H1 (cell line): ENCODE measurements at regions not wholly inside any gene's neighbourhood (a gene's known extent, or its start where the extent isn't known, plus 50 kb on each side); places are given as distances from the start of the nearest gene placed in this dataset.

Experiments
- CTCF ChIA-PET: fragments of 300-600 bp; sonication (Branson Sonifier 250); formaldehyde crosslinking; loops from one replicate; lab custom pipeline; 2021; ENCODE audit not compliant: partially characterized antibody; lab: Charles Lee
- POLR2A ChIA-PET: fragments of 300-600 bp; sonication (Branson Sonifier 250); formaldehyde crosslinking; loops from one replicate; lab custom pipeline; 2021; ENCODE audit warnings: inconsistent platforms; ENCODE audit not compliant: partially characterized antibody; lab: Charles Lee
- DNase-seq, 2 experiments: peaks; one replicate each; pipeline versions ENCODE4 v3.0.0 to v3.0.0-alpha.2; 2010 to 2022; ENCODE audit warnings: low spot score in 2 of 2, low read depth in 1 of 2, mixed read lengths in 1 of 2
- FAIRE-seq: peaks from 2 replicates; lab custom pipeline; 2011; peaks lifted over from hg19 to GRCh38; lab: Jason Lieb, UNC
- H2AFZ ChIP-seq: 2 replicates; pipeline ENCODE4 v1.8.1; 2012; ENCODE audit warnings: low read length, inconsistent platforms
- H2AK5ac ChIP-seq: 2 replicates; pipeline ENCODE4 v1.6.1; 2013; ENCODE audit warnings: low read depth, low read length
- H2BK120ac ChIP-seq: replicated peaks from 2 replicates; pipeline ENCODE3; 2013; ENCODE audit warnings: low read depth, low read length, inconsistent platforms
- H2BK12ac ChIP-seq: 2 replicates; pipeline ENCODE4 v1.6.1; 2013; ENCODE audit warnings: low read depth, low read length
- H2BK15ac ChIP-seq: 2 replicates; pipeline ENCODE4 v1.6.1; 2013; ENCODE audit warnings: low read length
- H2BK20ac ChIP-seq: 2 replicates; pipeline ENCODE4 v1.6.1; 2013; ENCODE audit warnings: low read length
- H2BK5ac ChIP-seq: 2 replicates; pipeline ENCODE4 v1.6.1; 2013; ENCODE audit warnings: low read depth, low read length
- H3K14ac ChIP-seq: 2 replicates; pipeline ENCODE4 v1.6.1; 2013; ENCODE audit warnings: inconsistent platforms; ENCODE audit not compliant: insufficient read length
- H3K18ac ChIP-seq: 2 replicates; pipeline ENCODE4 v1.6.1; 2013; ENCODE audit warnings: low read length; ENCODE audit errors: extremely low read depth
- H3K23ac ChIP-seq: 2 replicates; pipeline ENCODE4 v1.6.1; 2013; ENCODE audit warnings: inconsistent platforms; ENCODE audit not compliant: insufficient read length
- H3K23me2 ChIP-seq: 2 replicates; pipeline ENCODE4 v1.6.1; 2013; ENCODE audit warnings: low read depth, low read length
- H3K27ac ChIP-seq: 2 replicates; pipeline ENCODE4 v1.6.1; 2011; ENCODE audit warnings: low read depth, low read length, inconsistent platforms
- H3K27me3 ChIP-seq, 4 experiments: replicated peaks in 1 of 4; 1 replicate in 1 of 4; 2 replicates in 3 of 4; pipeline versions ENCODE4 v1.6.1 to v1.8.1; 2011 to 2013; ENCODE audit warnings: low read length in 3 of 4, mild to moderate bottlenecking in 3 of 4, inconsistent platforms in 2 of 4, mixed read lengths in 2 of 4, moderate library complexity in 1 of 4; ENCODE audit not compliant: control insufficient read depth in 3 of 4, insufficient read depth in 3 of 4; ENCODE audit errors: extremely low read depth in 1 of 4
- H3K36me3 ChIP-seq, 4 experiments: 2 replicates each; pipeline versions ENCODE4 v1.6.1 to v1.8.1; 2011 to 2013; ENCODE audit warnings: mild to moderate bottlenecking in 4 of 4, low read length in 3 of 4, moderate library complexity in 2 of 4, control low read depth in 1 of 4, inconsistent platforms in 1 of 4; ENCODE audit not compliant: insufficient read depth in 4 of 4, control insufficient read depth in 2 of 4
- H3K4ac ChIP-seq: replicated peaks from 2 replicates; pipeline ENCODE3; 2013; ENCODE audit warnings: low read length, low read depth, mixed read lengths, inconsistent platforms; ENCODE audit not compliant: insufficient read length
- H3K4me1 ChIP-seq, 4 experiments: replicated peaks in 1 of 4; 1 replicate in 1 of 4; 2 replicates in 3 of 4; pipeline versions ENCODE4 v1.6.1 to v1.8.1; 2011 to 2013; ENCODE audit warnings: low read length in 3 of 4, inconsistent platforms in 2 of 4, mixed read lengths in 1 of 4; ENCODE audit not compliant: insufficient read depth in 4 of 4, control insufficient read depth in 3 of 4
- H3K4me2 ChIP-seq, 2 experiments: 2 replicates each; pipeline versions ENCODE4 v1.6.1 to v1.8.1; 2011 to 2013; ENCODE audit warnings: low read depth in 2 of 2, low read length in 2 of 2, control low read depth in 1 of 2, inconsistent platforms in 1 of 2, mild to moderate bottlenecking in 1 of 2; ENCODE audit not compliant: insufficient read depth in 1 of 2
- H3K4me3 ChIP-seq, 4 experiments: fragments of 200-600, 300-600 bp in 1 of 4; sonication (generic), shearing (Covaris generic), sonication (Bioruptor Twin) in 1 of 4; 2 replicates each; pipeline versions ENCODE4 v1.5.1 to v1.8.1; 2011 to 2016; ENCODE audit warnings: low read length in 4 of 4, low read depth in 3 of 4, control low read depth in 2 of 4, inconsistent platforms in 2 of 4, mild to moderate bottlenecking in 2 of 4, mixed read lengths in 1 of 4, moderate library complexity in 1 of 4; ENCODE audit not compliant: insufficient read depth in 2 of 4; ENCODE audit errors: extremely low read depth in 1 of 4
- H3K56ac ChIP-seq: replicated peaks from 2 replicates; pipeline ENCODE3; 2013; ENCODE audit warnings: low read depth, mild to moderate bottlenecking, mixed read lengths, low read length, inconsistent platforms; ENCODE audit not compliant: insufficient read length
- H3K79me1 ChIP-seq: 2 replicates; pipeline ENCODE4 v1.6.1; 2013; ENCODE audit warnings: low read depth, low read length, control low read depth
- H3K79me2 ChIP-seq, 2 experiments: 2 replicates each; pipeline versions ENCODE4 v1.6.1 to v1.8.1; 2012 to 2013; ENCODE audit warnings: low read length in 2 of 2, mild to moderate bottlenecking in 2 of 2, inconsistent platforms in 1 of 2; ENCODE audit not compliant: insufficient read depth in 2 of 2, control insufficient read depth in 1 of 2
- H3K9ac ChIP-seq, 4 experiments: replicated peaks in 1 of 4; 1 replicate in 1 of 4; 2 replicates in 3 of 4; pipeline versions ENCODE4 v1.6.1 to v1.8.1; 2011 to 2013; ENCODE audit warnings: low read depth in 3 of 4, low read length in 3 of 4, control low read depth in 2 of 4, mild to moderate bottlenecking in 2 of 4, moderate library complexity in 2 of 4, inconsistent platforms in 1 of 4; ENCODE audit errors: extremely low read depth in 1 of 4
- H3K9me3 ChIP-seq, 2 experiments: 2 replicates each; pipeline versions ENCODE4 v1.6.1 to v1.8.1; 2012 to 2013; ENCODE audit warnings: mild to moderate bottlenecking in 2 of 2, moderate library complexity in 2 of 2, control low read depth in 1 of 2, inconsistent platforms in 1 of 2, low read depth in 1 of 2, low read length in 1 of 2, mixed read lengths in 1 of 2; ENCODE audit not compliant: insufficient read depth in 2 of 2
- H4K20me1 ChIP-seq, 2 experiments: replicated peaks in 1 of 2; 2 replicates each; pipeline versions ENCODE3 to v1.8.1; 2011 to 2013; ENCODE audit warnings: inconsistent platforms in 2 of 2, low read length in 2 of 2, mild to moderate bottlenecking in 1 of 2; ENCODE audit not compliant: insufficient read depth in 2 of 2, control insufficient read depth in 1 of 2
- H4K5ac ChIP-seq: 2 replicates; pipeline ENCODE4 v1.6.1; 2013; ENCODE audit warnings: low read length, low read depth, mixed read lengths, inconsistent platforms; ENCODE audit not compliant: insufficient read length
- H4K8ac ChIP-seq: 2 replicates; pipeline ENCODE4 v1.8.0; 2013; ENCODE audit warnings: mild to moderate bottlenecking, moderate library complexity, low read length, inconsistent platforms; ENCODE audit not compliant: insufficient read depth; ENCODE audit errors: extremely low read depth
- H4K91ac ChIP-seq: replicated peaks from 2 replicates; pipeline ENCODE3; 2013; ENCODE audit warnings: low read length, mixed read lengths, inconsistent platforms; ENCODE audit not compliant: insufficient read length
- CHD1 ChIP-seq: IDR thresholded peaks from 2 replicates; pipeline ENCODE4 v1.6.1; 2012; ENCODE audit warnings: low read depth, low read length, improper control_type of control experiment
- CHD2 ChIP-seq: IDR thresholded peaks from 2 replicates; pipeline ENCODE4 v1.6.1; 2012; ENCODE audit warnings: low read length, improper control_type of control experiment
- CREB1 ChIP-seq: IDR thresholded peaks from 2 replicates; pipeline ENCODE4 v1.6.1; 2012; ENCODE audit warnings: inconsistent platforms
- CTCF ChIP-seq, 3 experiments: IDR thresholded peaks; 1 replicate in 2 of 3; 2 replicates in 1 of 3; pipeline versions ENCODE4 v1.5.1 to v1.6.1; 2011; ENCODE audit warnings: low read length in 3 of 3, mild to moderate bottlenecking in 3 of 3, inconsistent platforms in 2 of 3, low read depth in 1 of 3, moderate library complexity in 1 of 3; ENCODE audit not compliant: insufficient read depth in 1 of 3; ENCODE audit errors: control extremely low read depth in 1 of 3
- E2F6 ChIP-seq: IDR thresholded peaks from 2 replicates; pipeline ENCODE4 v1.6.1; 2012; ENCODE audit warnings: inconsistent platforms
- POLR2A ChIP-seq, 2 experiments: IDR thresholded peaks; 1 replicate in 1 of 2; 2 replicates in 1 of 2; pipeline ENCODE4 v1.6.1; 2011; ENCODE audit warnings: low read depth in 2 of 2, low read length in 2 of 2, mild to moderate bottlenecking in 2 of 2; ENCODE audit errors: control extremely low read depth in 1 of 2
- RBBP5 ChIP-seq: IDR thresholded peaks from 2 replicates; pipeline ENCODE4 v1.7.1; 2012; ENCODE audit warnings: low read depth, mild to moderate bottlenecking, inconsistent platforms, low read length, moderate library complexity, borderline replicate concordance
- SP4 ChIP-seq: IDR thresholded peaks from 2 replicates; pipeline ENCODE4 v1.6.1; 2012; ENCODE audit warnings: low read length, inconsistent platforms
- SRF ChIP-seq: IDR thresholded peaks from 2 replicates; pipeline ENCODE4 v1.6.1; 2011; ENCODE audit warnings: mild to moderate bottlenecking, low read depth, low read length, moderate library complexity
- SUZ12 ChIP-seq: fragments of 200-600 bp; sonication (generic); IDR thresholded peaks from 2 replicates; pipeline ENCODE4 v1.6.1; 2012; ENCODE audit warnings: mild to moderate bottlenecking, inconsistent platforms, low read length, moderate library complexity, mixed read lengths
- WGBS, 2 experiments: shearing (Covaris generic) in 1 of 2; methylation state at CpG; one replicate each; pipeline versions ENCODE4 v1.1.6 to v1.1.7; 2013 to 2015; ENCODE audit warnings: low lambda C conversion rate in 2 of 2, mixed read lengths in 2 of 2, inconsistent platforms in 1 of 2, low coverage in 1 of 2, missing lambda C conversion rate in 1 of 2; ENCODE audit not compliant: insufficient replicate concordance in 2 of 2, insufficient coverage in 1 of 2, insufficient read length in 1 of 2; ENCODE audit errors: extremely low coverage in 1 of 2, missing lambda C conversion rate in 1 of 2; 5-methylcytosine and 5-hydroxymethylcytosine counted together

GRCh38 chr12:23209793-23210192, 584.8 kb downstream of the ETNK1 start:
- no peak overlapping the region for H4K8ac ChIP-seq
- ChIA-PET POLR2A (no interaction called here), CTCF (interaction anchor here (10.4 kb wide), 1 partner anchor 12 kb away, joined by 72 read pairs; no protein-coding TSS in a partner anchor)
- H3K79me1 ChIP-seq, result no peaks in the 10 kb centered on the region
- no peak overlapping the region for H2AK5ac ChIP-seq
- peaks cover 0 to 2% of the 10 kb centered on the region in 2 experiments; a peak in 1 of 4 replicates for H3K9me3 ChIP-seq
- no peak overlapping the region for H3K18ac ChIP-seq
- H3K23ac ChIP-seq, result no peak overlapping the region
- no peak overlapping the region for H4K5ac ChIP-seq
- H3K56ac ChIP-seq, result no peak overlapping the region
- no peak overlapping the region for H2BK120ac ChIP-seq
- no peaks in the 10 kb centered on the region for H3K36me3 ChIP-seq
- no peaks in the 10 kb centered on the region for H3K23me2 ChIP-seq
- WGBS, 2 experiments, result 95% methylated on average over 2 of the region's 2 CpGs; no CpG with 5 or more reads in 1 of the 2 experiments
- FAIRE-seq, result no peak
- no peak overlapping the region for H3K4me3 ChIP-seq
- no peak overlapping the region for H3K14ac ChIP-seq
- no peaks in the 10 kb centered on the region for H3K79me2 ChIP-seq
- H3K27ac ChIP-seq, result no peak overlapping the region
- H2BK20ac ChIP-seq, result no peak overlapping the region
- H2AFZ ChIP-seq, result no peak overlapping the region
- no peak overlapping the region for H2BK5ac ChIP-seq
- no peak overlapping the region for H3K4ac ChIP-seq
- peaks cover 0 to 1% (median 0%) of the 10 kb centered on the region in 4 experiments; a peak in 1 of 7 replicates for H3K27me3 ChIP-seq
- no peak overlapping the region for H4K91ac ChIP-seq
- H3K9ac ChIP-seq, result no peak overlapping the region
- H3K4me1 ChIP-seq, result no peaks in the 10 kb centered on the region
- no peak overlapping the region for H2BK15ac ChIP-seq
- no peak for DNase-seq
- no peak overlapping the region for H2BK12ac ChIP-seq
- no peak overlapping the region for H3K4me2 ChIP-seq
- TF ChIP-seq SUZ12 (no peak), CTCF (IDR thresholded peaks at IDR 0.05; ENCODE audit: control extremely low read depth in 1 of 3, insufficient read depth in 1 of 3, low read depth in 1 of 3, low read length in 3 of 3) (no peak), E2F6 (no peak), RBBP5 (no peak), SRF (no peak), CHD2 (no peak), SP4 (no peak), CHD1 (no peak), POLR2A (IDR thresholded peaks at IDR 0.05; ENCODE audit: control extremely low read depth in 1 of 2, low read depth in 2 of 2, low read length in 2 of 2) (no peak), CREB1 (no peak)
- H4K20me1 ChIP-seq, result no peaks in the 10 kb centered on the region
